ENCODE measurements at regions not wholly inside any gene's neighbourhood (a gene's known extent, or its start where the extent isn't known, plus 50 kb on each side); places are given as distances from the start of the nearest gene placed in this dataset.

DNA sequence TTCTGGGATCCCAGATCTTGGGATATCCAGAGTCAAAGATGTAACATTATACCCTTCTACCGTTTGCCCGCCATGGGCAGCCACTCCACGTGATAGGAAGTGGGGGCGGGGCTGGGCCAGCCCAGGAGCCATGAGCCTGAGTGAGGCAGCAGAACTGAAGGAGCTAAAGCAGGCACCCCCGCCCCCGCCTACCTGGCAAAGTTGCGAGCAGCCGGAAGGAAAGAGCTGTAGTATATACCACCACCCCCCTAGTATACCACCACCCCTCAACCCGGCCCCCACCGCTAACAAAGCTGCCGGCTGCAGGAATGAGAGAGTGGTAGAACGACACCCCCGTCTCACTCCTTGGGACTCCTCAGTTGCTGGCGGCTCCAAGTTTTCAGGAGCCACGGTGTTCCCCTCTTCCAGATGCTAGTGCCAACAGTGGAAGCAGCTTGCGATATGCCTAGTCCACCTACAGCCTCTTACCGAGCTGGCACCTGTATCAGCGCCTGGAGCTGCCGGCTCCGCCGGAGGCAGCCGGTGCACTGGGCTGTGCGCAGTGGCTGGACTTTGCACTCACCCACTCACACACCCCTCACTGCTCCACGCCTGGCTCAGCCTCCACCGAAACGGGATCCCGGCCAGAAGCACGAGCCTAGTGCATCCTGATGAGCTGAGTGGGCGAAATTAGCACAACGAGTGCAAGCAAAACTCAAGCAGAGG, 230.7 kb upstream of the PRR20A start:
- H3K27me3 ChIP-seq, result no peaks in the 10 kb centered on the region
- DNase-seq, result no peak
- H3K4me1 ChIP-seq, result no peaks in the 10 kb centered on the region
- WGBS, 5 donors, result 93 to 96% (median 94%) methylated on average over 27 to 30 of the region's 30 CpGs
- no peak for TF ChIP-seq POLR2A (IDR thresholded peaks at IDR 0.05)
- TF ChIP-seq, protein P1, sequence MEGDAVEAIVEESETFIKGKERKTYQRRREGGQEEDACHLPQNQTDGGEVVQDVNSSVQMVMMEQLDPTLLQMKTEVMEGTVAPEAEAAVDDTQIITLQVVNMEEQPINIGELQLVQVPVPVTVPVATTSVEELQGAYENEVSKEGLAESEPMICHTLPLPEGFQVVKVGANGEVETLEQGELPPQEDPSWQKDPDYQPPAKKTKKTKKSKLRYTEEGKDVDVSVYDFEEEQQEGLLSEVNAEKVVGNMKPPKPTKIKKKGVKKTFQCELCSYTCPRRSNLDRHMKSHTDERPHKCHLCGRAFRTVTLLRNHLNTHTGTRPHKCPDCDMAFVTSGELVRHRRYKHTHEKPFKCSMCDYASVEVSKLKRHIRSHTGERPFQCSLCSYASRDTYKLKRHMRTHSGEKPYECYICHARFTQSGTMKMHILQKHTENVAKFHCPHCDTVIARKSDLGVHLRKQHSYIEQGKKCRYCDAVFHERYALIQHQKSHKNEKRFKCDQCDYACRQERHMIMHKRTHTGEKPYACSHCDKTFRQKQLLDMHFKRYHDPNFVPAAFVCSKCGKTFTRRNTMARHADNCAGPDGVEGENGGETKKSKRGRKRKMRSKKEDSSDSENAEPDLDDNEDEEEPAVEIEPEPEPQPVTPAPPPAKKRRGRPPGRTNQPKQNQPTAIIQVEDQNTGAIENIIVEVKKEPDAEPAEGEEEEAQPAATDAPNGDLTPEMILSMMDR (IDR thresholded peaks at IDR 0.05), result no peak
- H3K36me3 ChIP-seq, result no peaks in the 10 kb centered on the region
- no peak overlapping the region for H3K27ac ChIP-seq
- intact Hi-C loops (cut with DNase I; ENCODE audit: low total_unique reads), result no loop called here
- H3K4me3 ChIP-seq, result no peak overlapping the region
- H3K9me3 ChIP-seq, result peaks cover 0 to 16% (median 0%) of the 10 kb centered on the region in 4 donors

DNA sequence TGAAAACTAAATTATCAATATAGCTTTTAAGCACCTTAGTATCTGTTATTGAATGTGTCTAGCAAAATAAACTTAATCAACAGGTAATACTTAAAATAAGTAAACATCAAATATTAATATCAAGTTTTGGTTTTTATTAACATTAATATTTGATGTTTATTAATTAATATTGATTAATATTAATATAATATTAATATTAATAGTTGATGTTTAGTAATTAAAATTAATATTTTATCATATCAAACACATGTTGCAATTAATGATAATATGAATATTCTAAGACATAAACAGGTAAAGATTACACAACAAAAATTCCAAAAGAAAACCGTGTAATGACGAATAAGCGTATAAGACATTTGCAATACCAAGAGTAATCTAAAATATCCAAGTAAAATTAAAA, 222.8 kb upstream of the PRR20A start:
- WGBS, 5 donors, result 92 to 98% (median 96%) methylated on average over 3 of the region's 3 CpGs

GRCh38 chr13:56923626-56924140, 217.0 kb upstream of the PRR20A start:
- H3K36me3 ChIP-seq, result no peaks in the 10 kb centered on the region
- no peaks in the 10 kb centered on the region for H3K27me3 ChIP-seq
- TF ChIP-seq POLR2A (IDR thresholded peaks at IDR 0.05), result no peak
- TF ChIP-seq EP300 (IDR thresholded peaks at IDR 0.05), result no peak
- TF ChIP-seq POLR2AphosphoS5 (IDR thresholded peaks at IDR 0.05), result no peak
- TF ChIP-seq, protein P1 (IDR thresholded peaks at IDR 0.05), result no peak
- no peaks in the 10 kb centered on the region for H3K4me1 ChIP-seq
- peak in 1 of 2 donors; percentile 23 for DNase-seq
- intact Hi-C loops (cut with DNase I; ENCODE audit: low total_unique reads), result no loop called here
- 78 to 90% (median 88%) methylated on average over 2 of the region's 2 CpGs for WGBS, 5 donors
- no peak overlapping the region for H3K27ac ChIP-seq
- H3K9me3 ChIP-seq, result peaks cover 0 to 26% (median 0%) of the 10 kb centered on the region in 4 donors
- no peak overlapping the region for H3K4me3 ChIP-seq

More for the DNA sequence above, 222.8 kb upstream of the PRR20A start:
- Histone ChIP-seq H3K9me3 (peaks cover 0 to 19% (median 0%) of the 10 kb centered on the region in 4 donors), H3K4me1 (no peaks in the 10 kb centered on the region), H3K4me3 (no peak overlapping the region), H3K27me3 (no peaks in the 10 kb centered on the region), H3K27ac (no peak overlapping the region), H3K36me3 (no peaks in the 10 kb centered on the region)
- no peak for TF ChIP-seq EP300 (IDR thresholded peaks at IDR 0.05)
- no peak for TF ChIP-seq POLR2AphosphoS5 (IDR thresholded peaks at IDR 0.05)
- TF ChIP-seq, protein P1 (IDR thresholded peaks at IDR 0.05), result no peak
- TF ChIP-seq POLR2A (IDR thresholded peaks at IDR 0.05), result no peak
- intact Hi-C loops (cut with DNase I; ENCODE audit: low total_unique reads), result no loop called here
- DNase-seq, result no peak

- H3K4me1 ChIP-seq, result no peaks in the 10 kb centered on the region
- peaks cover 0 to 25% (median 0%) of the 10 kb centered on the region in 4 donors for H3K9me3 ChIP-seq
- no peak for DNase-seq
- intact Hi-C loops (cut with DNase I; ENCODE audit: low total_unique reads), result no loop called here
- no peak overlapping the region for H3K27ac ChIP-seq
- no peaks in the 10 kb centered on the region for H3K36me3 ChIP-seq
- TF ChIP-seq EP300 (IDR thresholded peaks at IDR 0.05) (no peak), POLR2AphosphoS5 (IDR thresholded peaks at IDR 0.05) (no peak), POLR2A (IDR thresholded peaks at IDR 0.05) (no peak)
- TF ChIP-seq, protein P1 (IDR thresholded peaks at IDR 0.05), result no peak
- H3K4me3 ChIP-seq, result no peak overlapping the region
- WGBS, 5 donors, result 60 to 75% (median 69%) methylated on average over 2 of the region's 2 CpGs
- no peaks in the 10 kb centered on the region for H3K27me3 ChIP-seq
Measured at GRCh38 chr13:56924401-56924800, 216.3 kb upstream of the PRR20A start.

Data from stomach (tissue), 8 donors.